ENCODE measurements at regions not wholly inside any gene's neighbourhood (a gene's known extent, or its start where the extent isn't known, plus 50 kb on each side); places are given as distances from the start of the nearest gene placed in this dataset.
"Not testable (repeated sequence)": the region's sequence is repeated elsewhere in the genome, so short reads cannot be mapped to it uniquely, and the experiment has no call there.

GRCh38 chr1:120357046-120357445, 57.8 kb upstream of the NBPF8 start:
- not testable (repeated sequence) for H3K4me3 ChIP-seq (ENCODE audit: low read length); H3K9me3 ChIP-seq (ENCODE audit: insufficient read depth, low read depth, low read length); H3K4me1 ChIP-seq (ENCODE audit: insufficient read depth, low read length); H3K27me3 ChIP-seq (ENCODE audit: insufficient read depth, low read length); H3K9ac ChIP-seq (ENCODE audit: low read depth, low read length); H3K36me3 ChIP-seq (ENCODE audit: insufficient read depth, low read length); H3K27ac ChIP-seq (ENCODE audit: low read depth, low read length)
- 83% methylated on average over 3 of the region's 4 CpGs for WGBS

DNA sequence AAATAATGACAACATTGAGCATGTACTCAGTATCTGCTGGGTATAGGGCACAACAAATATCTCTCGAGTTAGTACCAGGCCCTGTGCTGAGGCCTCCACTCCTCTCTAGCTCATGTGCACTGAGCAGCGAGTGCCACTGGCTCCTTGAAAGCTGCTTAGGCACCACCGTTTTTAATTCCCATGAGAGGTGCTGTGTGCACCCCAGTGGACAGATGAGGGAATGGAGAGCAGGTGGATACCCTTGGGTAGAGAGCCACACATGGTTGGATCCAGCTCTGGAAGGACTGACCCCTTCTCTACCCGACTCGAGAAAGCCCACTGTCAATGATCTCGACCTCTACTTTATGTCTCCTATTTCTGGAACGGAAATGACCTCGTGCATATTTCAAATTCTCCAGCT, 58.7 kb upstream of the NBPF8 start:
- not testable (repeated sequence) for H3K27ac ChIP-seq (ENCODE audit: low read depth, low read length); H3K27me3 ChIP-seq (ENCODE audit: insufficient read depth, low read length); H3K4me3 ChIP-seq (ENCODE audit: low read length); H3K36me3 ChIP-seq (ENCODE audit: insufficient read depth, low read length); H3K9ac ChIP-seq (ENCODE audit: low read depth, low read length); H3K4me1 ChIP-seq (ENCODE audit: insufficient read depth, low read length); H3K9me3 ChIP-seq (ENCODE audit: insufficient read depth, low read depth, low read length)
- WGBS, result 27% methylated on average over 2 of the region's 8 CpGs

DNA sequence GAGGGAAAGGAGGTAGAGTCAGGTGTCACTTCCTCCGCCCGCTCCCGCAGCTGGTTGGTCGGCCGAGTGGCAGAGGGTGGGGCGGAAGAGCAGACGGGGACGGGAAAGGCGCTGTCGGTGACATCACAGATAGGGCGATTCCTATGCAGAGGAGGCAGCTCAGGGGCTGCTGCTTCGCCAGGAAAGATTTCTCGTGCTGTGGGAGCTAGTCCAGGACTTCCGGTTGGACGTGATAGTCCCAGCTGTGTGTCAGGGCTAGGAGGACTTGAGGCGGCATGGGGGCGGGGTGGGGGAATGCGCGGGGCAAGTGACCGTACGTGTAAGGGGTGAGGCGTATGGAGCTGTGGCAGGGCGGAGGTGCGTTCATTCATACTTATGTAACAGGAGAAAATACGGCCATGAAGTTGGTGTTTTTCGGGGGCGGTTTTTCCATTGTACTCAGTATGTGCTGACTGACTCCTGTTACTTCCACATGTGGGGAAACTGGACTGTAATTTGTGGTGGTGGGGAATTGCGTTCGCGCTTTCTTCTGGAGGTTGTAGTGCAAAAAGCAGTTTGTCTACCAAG, 60.1 kb upstream of the NBPF8 start:
- not testable (repeated sequence) for H3K9me3 ChIP-seq (ENCODE audit: insufficient read depth, low read depth, low read length); H3K27me3 ChIP-seq (ENCODE audit: insufficient read depth, low read length); H3K4me1 ChIP-seq (ENCODE audit: insufficient read depth, low read length); H3K36me3 ChIP-seq (ENCODE audit: insufficient read depth, low read length)
- WGBS, result 17% methylated on average over 11 of the region's 30 CpGs
- Histone ChIP-seq H3K9ac (ENCODE audit: low read depth, low read length) (peak overlapping the region; percentile 74), H3K4me3 (ENCODE audit: low read length) (peak overlapping the region; percentile 36; the same call in 1 of the 2 replicates), H3K27ac (ENCODE audit: low read depth, low read length) (peak overlapping the region; percentile 84; the same call in 1 of the 2 replicates)

DNA sequence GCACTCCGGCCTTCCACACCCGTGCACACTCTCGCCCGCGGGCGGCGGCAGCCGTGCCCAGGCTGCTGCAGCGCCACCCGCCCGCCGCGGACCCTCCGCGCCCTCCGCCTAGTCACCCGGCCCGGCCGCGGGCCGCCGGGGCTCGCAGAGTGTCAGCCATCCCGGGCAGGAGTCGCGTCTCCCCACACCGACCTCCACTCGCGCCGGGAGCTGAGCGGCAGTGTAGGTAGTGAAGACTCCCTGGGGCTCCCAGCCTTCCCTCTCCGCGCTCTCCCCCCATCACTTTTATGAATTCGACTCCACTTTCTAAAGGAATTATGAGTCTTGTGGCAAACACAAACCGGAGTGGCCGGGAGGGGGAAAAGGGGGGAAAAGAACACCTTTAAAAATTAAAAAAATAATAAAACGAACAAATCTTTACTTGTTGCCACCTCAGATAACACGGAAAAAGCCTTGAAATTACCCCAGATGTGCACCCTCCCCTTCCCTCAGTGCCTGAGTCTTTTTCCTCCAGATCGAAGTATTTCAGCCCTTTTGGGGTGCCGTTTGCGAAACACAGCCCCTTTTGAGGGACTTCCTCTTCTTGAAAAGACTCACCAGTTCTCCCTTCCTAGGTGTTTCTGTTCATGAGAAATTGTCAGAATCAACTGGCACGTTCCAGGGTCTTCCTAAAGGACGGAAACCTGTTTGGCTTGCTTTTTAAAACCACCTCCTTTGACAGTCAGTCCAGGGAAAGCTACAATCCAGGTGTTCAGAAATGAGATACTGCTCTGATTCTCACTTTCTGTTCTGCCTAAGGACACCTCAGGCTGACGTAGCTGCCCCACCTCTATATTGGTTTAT, 72.4 kb upstream of the NBPF8 start:
- H3K27ac ChIP-seq (ENCODE audit: low read depth, low read length); H3K27me3 ChIP-seq (ENCODE audit: insufficient read depth, low read length); H3K36me3 ChIP-seq (ENCODE audit: insufficient read depth, low read length); H3K4me1 ChIP-seq (ENCODE audit: insufficient read depth, low read length); H3K9ac ChIP-seq (ENCODE audit: low read depth, low read length); H3K9me3 ChIP-seq (ENCODE audit: insufficient read depth, low read depth, low read length): not testable (repeated sequence)
- peak overlapping the region; percentile 44 for H3K4me3 ChIP-seq (ENCODE audit: low read length)
- WGBS, result 23% methylated on average over 4 of the region's 44 CpGs

- WGBS, result 0% methylated on average over 3 of the region's 24 CpGs
Measured at GRCh38 chr1:120341756-120342155, 73.1 kb upstream of the NBPF8 start.

DNA sequence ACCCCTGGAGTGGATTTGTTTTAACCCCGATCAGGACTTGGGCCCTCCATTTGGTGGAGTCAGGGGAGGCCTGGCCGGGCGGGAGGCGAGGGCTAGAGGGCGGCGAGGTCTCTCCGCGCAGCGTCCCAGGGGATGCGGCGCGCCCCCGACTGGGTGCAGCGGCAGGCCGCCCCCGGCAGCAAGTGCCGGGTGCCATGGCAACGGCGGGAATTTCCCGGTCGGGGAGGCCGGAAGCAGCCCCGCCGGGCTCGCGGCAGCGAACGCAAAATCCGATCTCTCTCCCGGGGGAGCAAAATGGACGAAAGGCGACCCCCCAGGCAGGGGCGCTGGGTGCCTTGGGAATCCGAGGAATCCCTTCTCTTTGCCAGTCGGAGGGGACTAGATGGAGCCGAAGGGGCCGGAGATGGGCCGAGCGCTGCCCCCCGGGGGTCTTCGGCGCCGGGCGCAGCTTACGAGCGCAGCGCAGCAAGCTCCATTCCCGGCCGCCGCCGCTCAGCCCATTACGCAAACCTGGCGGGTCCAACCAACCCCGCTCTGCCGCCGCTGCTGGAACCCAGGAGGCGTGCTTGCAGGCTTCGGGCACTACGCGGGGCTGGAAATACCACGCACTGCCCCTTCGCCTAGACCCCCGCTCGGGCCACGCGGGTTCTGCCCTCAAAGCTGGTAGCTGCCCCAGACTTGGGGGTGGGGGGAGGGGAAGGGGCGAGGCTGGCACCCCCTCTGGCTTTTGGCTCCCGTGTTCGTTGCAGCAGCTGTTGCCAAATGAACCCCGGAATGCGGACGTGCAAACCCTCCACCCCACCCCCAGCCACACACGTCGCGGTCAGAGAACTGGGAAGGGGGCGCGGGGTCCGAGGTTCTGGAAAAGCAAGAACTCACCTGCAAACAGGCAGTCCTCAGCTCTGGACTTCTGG, 73.7 kb upstream of the NBPF8 start:
- WGBS, result 0% methylated on average over 26 of the region's 78 CpGs
- peak overlapping the region; percentile 59 for H3K4me3 ChIP-seq (ENCODE audit: low read length)

More at GRCh38 chr1:120341756-120342155, 73.1 kb upstream of the NBPF8 start:
- H3K4me3 ChIP-seq (ENCODE audit: low read length), result peak overlapping the region; percentile 59
- not testable (repeated sequence) for H3K4me1 ChIP-seq (ENCODE audit: insufficient read depth, low read length); H3K27me3 ChIP-seq (ENCODE audit: insufficient read depth, low read length); H3K9me3 ChIP-seq (ENCODE audit: insufficient read depth, low read depth, low read length); H3K9ac ChIP-seq (ENCODE audit: low read depth, low read length); H3K36me3 ChIP-seq (ENCODE audit: insufficient read depth, low read length); H3K27ac ChIP-seq (ENCODE audit: low read depth, low read length)

GRCh38 chr1:120315738-120316137, 99.1 kb upstream of the NBPF8 start:
- H3K27me3 ChIP-seq (ENCODE audit: insufficient read depth, low read length); H3K27ac ChIP-seq (ENCODE audit: low read depth, low read length); H3K9ac ChIP-seq (ENCODE audit: low read depth, low read length); H3K36me3 ChIP-seq (ENCODE audit: insufficient read depth, low read length); H3K9me3 ChIP-seq (ENCODE audit: insufficient read depth, low read depth, low read length); H3K4me1 ChIP-seq (ENCODE audit: insufficient read depth, low read length); H3K4me3 ChIP-seq (ENCODE audit: low read length): not testable (repeated sequence)
- no CpG with 5 or more reads among the region's 2 CpGs for WGBS

More for the DNA sequence above, 73.7 kb upstream of the NBPF8 start:
- not testable (repeated sequence) for H3K9me3 ChIP-seq (ENCODE audit: insufficient read depth, low read depth, low read length); H3K36me3 ChIP-seq (ENCODE audit: insufficient read depth, low read length); H3K27me3 ChIP-seq (ENCODE audit: insufficient read depth, low read length); H3K9ac ChIP-seq (ENCODE audit: low read depth, low read length); H3K27ac ChIP-seq (ENCODE audit: low read depth, low read length); H3K4me1 ChIP-seq (ENCODE audit: insufficient read depth, low read length)

- not testable (repeated sequence) for H3K9me3 ChIP-seq (ENCODE audit: insufficient read depth, low read depth, low read length); H3K4me3 ChIP-seq (ENCODE audit: low read length); H3K27me3 ChIP-seq (ENCODE audit: insufficient read depth, low read length); H3K4me1 ChIP-seq (ENCODE audit: insufficient read depth, low read length); H3K9ac ChIP-seq (ENCODE audit: low read depth, low read length); H3K27ac ChIP-seq (ENCODE audit: low read depth, low read length); H3K36me3 ChIP-seq (ENCODE audit: insufficient read depth, low read length)
- WGBS, result no CpG with 5 or more reads among the region's 2 CpGs
Measured at GRCh38 chr1:120311930-120312329, 102.9 kb upstream of the NBPF8 start.

- H3K4me3 ChIP-seq (ENCODE audit: low read length); H3K9me3 ChIP-seq (ENCODE audit: insufficient read depth, low read depth, low read length); H3K36me3 ChIP-seq (ENCODE audit: insufficient read depth, low read length); H3K27ac ChIP-seq (ENCODE audit: low read depth, low read length); H3K27me3 ChIP-seq (ENCODE audit: insufficient read depth, low read length); H3K9ac ChIP-seq (ENCODE audit: low read depth, low read length); H3K4me1 ChIP-seq (ENCODE audit: insufficient read depth, low read length): not testable (repeated sequence)
- no CpG with 5 or more reads among the region's 1 CpG for WGBS
Measured at GRCh38 chr1:120308940-120309578, 105.8 kb upstream of the NBPF8 start.

DNA sequence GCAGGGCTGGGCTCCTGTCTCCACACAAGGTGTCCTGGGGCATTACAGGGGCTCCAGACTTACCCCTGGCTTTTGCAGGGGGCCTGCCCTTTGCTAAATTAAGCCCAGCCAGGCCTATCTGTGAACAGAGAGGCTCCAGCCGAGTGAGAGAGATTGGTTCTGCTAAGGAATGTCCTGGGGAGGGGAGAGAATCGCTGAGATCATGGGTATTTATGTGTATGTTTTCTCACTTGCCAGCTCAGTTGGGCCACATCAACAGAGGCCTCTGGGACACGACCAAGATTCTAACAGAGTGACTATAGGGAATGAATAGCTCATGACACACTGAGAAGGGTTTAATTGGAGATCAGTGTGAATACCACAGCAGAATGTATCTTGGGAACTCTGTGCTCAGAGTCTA, 109.8 kb upstream of the NBPF8 start:
- H3K27me3 ChIP-seq (ENCODE audit: insufficient read depth, low read length); H3K4me3 ChIP-seq (ENCODE audit: low read length); H3K9ac ChIP-seq (ENCODE audit: low read depth, low read length); H3K9me3 ChIP-seq (ENCODE audit: insufficient read depth, low read depth, low read length); H3K36me3 ChIP-seq (ENCODE audit: insufficient read depth, low read length); H3K4me1 ChIP-seq (ENCODE audit: insufficient read depth, low read length); H3K27ac ChIP-seq (ENCODE audit: low read depth, low read length): not testable (repeated sequence)
- WGBS, result no CpG with 5 or more reads among the region's 3 CpGs

DNA sequence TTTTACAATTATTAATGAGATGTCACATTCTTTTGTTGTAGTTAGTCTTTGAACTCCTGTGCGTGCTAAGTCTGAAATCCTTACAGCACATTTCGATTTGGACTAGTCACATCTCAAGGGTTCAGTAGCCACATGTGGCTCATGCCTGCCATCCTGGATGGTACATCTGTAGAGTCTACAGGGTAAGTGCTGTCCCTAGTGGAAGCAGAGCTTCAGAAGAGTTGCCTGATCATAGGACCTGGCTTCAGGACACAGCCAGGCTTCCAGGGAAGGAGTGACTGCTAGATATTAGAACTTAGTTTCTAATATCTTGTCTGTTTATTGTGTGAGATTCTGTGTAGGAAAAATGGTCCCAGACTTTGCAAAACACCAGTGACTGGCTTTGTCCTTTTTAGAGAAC, 110.5 kb upstream of the NBPF8 start:
- WGBS, result no CpG with 5 or more reads among the region's 2 CpGs
- H3K27ac ChIP-seq (ENCODE audit: low read depth, low read length); H3K9ac ChIP-seq (ENCODE audit: low read depth, low read length); H3K9me3 ChIP-seq (ENCODE audit: insufficient read depth, low read depth, low read length); H3K36me3 ChIP-seq (ENCODE audit: insufficient read depth, low read length); H3K27me3 ChIP-seq (ENCODE audit: insufficient read depth, low read length); H3K4me1 ChIP-seq (ENCODE audit: insufficient read depth, low read length); H3K4me3 ChIP-seq (ENCODE audit: low read length): not testable (repeated sequence)
